Spleen (tissue), 7 donors: ENCODE measurements at regions not wholly inside any gene's neighbourhood (a gene's known extent, or its start where the extent isn't known, plus 50 kb on each side); places are given as distances from the start of the nearest gene placed in this dataset.

Experiments used
- POLR2A ChIP-seq, 3 donors: fragments of 450-650 bp; IDR thresholded peaks; one replicate each; pipeline ENCODE4 v1.5.1; 2017; ENCODE audit warnings: antibody characterized with exemption in 3 of 3, mild to moderate bottlenecking in 1 of 3
- TF ChIP-seq, protein P1 (sequence below), 11 experiments: fragments of 200-600 bp in 7 of 11; fragments of 450-650 bp in 4 of 11; sonication (generic) in 4 of 11; IDR thresholded peaks in 8 of 11; conservative IDR thresholded peaks in 3 of 11; 1 replicate in 7 of 11; 2 replicates in 4 of 11; pipeline versions ENCODE4 v1.4.0 to v1.8.0; 2016 to 2021; ENCODE audit warnings: antibody characterized with exemption in 11 of 11, inconsistent platforms in 4 of 11, mild to moderate bottlenecking in 1 of 11
- donor health status: DM: no; HTN: no; CAD: no; lungs with moderate emphysema.
- donor health status: DM: no; HTN: no; CAD: no.
- donor health status: DM: no; HTN: no; CAD: no.

- no peak for TF ChIP-seq POLR2A (IDR thresholded peaks at IDR 0.05)
- TF ChIP-seq, protein P1, sequence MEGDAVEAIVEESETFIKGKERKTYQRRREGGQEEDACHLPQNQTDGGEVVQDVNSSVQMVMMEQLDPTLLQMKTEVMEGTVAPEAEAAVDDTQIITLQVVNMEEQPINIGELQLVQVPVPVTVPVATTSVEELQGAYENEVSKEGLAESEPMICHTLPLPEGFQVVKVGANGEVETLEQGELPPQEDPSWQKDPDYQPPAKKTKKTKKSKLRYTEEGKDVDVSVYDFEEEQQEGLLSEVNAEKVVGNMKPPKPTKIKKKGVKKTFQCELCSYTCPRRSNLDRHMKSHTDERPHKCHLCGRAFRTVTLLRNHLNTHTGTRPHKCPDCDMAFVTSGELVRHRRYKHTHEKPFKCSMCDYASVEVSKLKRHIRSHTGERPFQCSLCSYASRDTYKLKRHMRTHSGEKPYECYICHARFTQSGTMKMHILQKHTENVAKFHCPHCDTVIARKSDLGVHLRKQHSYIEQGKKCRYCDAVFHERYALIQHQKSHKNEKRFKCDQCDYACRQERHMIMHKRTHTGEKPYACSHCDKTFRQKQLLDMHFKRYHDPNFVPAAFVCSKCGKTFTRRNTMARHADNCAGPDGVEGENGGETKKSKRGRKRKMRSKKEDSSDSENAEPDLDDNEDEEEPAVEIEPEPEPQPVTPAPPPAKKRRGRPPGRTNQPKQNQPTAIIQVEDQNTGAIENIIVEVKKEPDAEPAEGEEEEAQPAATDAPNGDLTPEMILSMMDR (IDR thresholded peaks at IDR 0.05 in 8 of 11, conservative IDR thresholded peaks at IDR 0.05 in 3 of 11), result peak; percentile 71 to 94 (median 88)
These were observed 182.6 kb upstream of the HAAO start for GRCh38 chr2:42974721-42975717.
